Right lobe of liver (tissue), 4 donors: ENCODE measurements at regions not wholly inside any gene's neighbourhood (a gene's known extent, or its start where the extent isn't known, plus 50 kb on each side); places are given as distances from the start of the nearest gene placed in this dataset.

ENCODE experiments used
- CTCF ChIP-seq, 4 donors: fragments of 200-600 bp in 3 of 4; fragments of 450-650 bp in 1 of 4; IDR thresholded peaks; one replicate each; pipeline versions ENCODE4 v1.5.1 to v1.8.0; 2016 to 2022; ENCODE audit warnings: antibody characterized with exemption in 4 of 4, mild to moderate bottlenecking in 2 of 4
- POLR2A ChIP-seq: fragments of 450-650 bp; IDR thresholded peaks from one replicate; pipeline ENCODE4 v1.6.1; 2017; ENCODE audit warnings: antibody characterized with exemption, mild to moderate bottlenecking
- donor health status: DM: no; HTN: no; CAD: no.
- donor health status: DM: no; HTN: no; CAD: no.
- donor health status: DM: no; HTN: yes; CAD: no.

- TF ChIP-seq CTCF (IDR thresholded peaks at IDR 0.05) = no peak
- no peak for TF ChIP-seq POLR2A
Measured at GRCh38 chr5:98243972-98244371, 529.5 kb upstream of the RGMB start.
